HG02870 (cell line): ENCODE measurements at regions not wholly inside any gene's neighbourhood (a gene's known extent, or its start where the extent isn't known, plus 50 kb on each side); places are given as distances from the start of the nearest gene placed in this dataset.
"Not testable (repeated sequence)": the region's sequence is repeated elsewhere in the genome, so short reads cannot be mapped to it uniquely, and the experiment has no call there.

Experiments used
- ATAC-seq: cut with Tn5 transposase; IDR thresholded peaks from one replicate; pipeline ENCODE4 v1.9.1; 2021; ENCODE audit warnings: mild to moderate bottlenecking, moderate library complexity; ENCODE audit not compliant: unreplicated experiment

DNA sequence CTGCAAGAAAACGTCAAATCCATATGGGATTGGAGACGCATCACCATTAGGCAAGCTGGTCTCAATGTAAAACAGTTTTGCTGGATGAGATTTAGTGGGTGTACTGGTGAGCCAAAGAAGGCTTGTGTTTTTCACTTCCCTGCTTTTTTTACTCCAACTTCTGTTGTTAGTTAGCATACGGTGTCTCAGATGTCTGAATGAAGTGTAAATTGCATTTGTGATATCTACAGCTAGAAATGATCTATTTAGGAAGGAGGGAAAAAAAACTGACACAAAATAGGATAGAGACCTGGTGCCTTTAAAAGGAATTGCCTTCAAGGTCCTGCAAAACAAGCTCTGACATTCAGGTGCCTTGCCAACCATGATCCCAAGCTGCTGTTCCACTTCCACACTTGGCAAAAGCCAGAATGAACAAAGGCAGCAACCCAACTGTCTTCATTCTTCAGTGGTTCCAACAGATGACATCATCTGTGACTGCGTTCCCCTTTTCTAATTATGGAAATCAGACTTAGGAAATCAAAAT, 104.2 kb upstream of the RAI14 start:
- no peak for ATAC-seq

DNA sequence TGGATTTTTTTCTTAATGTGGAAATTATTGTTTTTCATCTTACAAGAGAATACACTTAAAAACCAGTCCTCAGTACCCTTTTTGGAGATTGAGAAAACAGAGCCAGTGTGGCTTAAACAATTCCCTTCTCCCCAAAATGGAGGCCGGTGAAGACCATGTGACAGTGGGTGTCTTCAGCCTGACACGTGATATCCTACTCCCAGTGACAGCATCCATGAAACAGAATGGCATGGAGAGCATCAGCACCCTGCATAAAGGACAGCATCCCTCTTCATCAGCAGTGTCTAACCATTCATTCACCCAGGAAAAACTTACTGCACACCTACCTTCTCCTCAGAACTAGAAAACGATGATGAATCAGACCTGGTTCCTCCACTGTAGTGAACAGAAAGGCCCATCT, 103.4 kb upstream of the RAI14 start:
- ATAC-seq, result no peak

DNA sequence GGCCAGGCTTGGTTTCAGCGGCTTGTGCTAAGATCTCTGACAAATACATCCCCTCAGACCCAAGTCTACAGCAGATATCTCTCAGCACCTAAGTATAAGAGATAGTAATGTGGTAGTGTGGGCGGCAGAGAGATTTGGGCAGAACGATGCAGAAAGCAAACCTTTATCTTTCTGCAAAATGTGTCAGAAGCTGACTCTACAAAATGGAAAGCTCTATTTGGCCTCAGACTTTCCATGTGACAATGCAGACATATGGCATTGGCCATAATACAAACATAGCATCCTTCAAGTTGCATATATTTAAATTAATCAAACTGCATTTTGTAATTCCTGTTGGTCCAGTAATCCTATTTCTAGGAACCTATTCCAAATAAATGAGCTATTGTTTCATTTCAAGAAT, 102.5 kb upstream of the RAI14 start:
- ATAC-seq, result no peak

DNA sequence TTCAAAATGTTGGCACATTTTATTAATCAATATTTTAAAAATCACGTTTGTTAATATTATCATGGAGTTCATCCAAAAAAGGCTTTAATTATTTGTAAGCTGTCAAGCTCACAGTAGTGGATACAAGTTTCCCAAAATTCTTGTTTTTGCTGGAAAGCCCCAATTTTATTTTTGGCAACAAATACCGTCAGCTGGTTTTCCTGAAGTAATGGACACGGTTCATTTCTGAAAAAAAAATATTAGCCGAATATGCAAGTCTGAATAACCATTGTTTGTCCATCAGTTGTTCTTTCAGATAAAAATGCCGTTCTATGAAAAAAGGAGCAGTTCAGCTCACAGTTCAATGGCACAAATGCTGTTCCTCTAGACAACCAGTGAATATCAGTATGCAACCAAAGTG, 101.5 kb upstream of the RAI14 start:
- no peak for ATAC-seq

DNA sequence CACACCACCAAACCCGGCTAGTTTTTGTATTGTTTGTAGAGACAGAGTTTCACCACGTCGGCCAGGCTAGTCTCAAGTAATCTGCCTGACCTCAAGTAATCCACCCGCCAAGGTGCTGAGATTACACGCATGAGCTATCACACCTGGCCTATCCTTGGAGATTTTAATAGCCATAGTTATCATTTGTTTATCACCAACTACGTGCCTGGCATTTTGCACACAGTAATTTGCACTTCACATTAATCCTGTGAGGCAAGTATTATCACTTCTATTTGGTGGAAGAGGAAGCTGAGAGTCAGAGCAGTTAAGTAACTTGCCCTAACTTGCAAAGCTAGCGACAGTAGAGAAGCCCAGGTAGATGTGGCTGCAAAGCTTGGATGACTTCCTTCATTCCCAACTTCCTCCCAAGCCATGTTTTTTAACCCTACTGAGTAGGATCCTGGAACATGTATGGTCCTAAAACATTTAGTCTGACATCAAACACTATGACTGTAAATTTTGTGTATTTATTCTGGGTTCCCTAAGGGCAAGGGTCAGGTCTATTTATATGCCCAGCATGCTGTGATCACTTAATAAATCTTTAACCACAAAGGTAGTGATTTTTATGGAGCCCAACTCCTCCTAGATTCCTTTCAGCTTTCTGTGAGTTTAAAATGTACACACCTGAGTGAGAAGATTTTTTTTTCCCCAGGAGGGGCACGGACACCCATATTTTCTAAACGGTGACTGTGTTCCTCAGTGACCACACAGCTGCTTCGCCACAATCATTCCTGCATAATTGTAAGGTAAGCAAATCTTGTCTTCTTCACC, 100.2 kb upstream of the RAI14 start:
- no peak for ATAC-seq

DNA sequence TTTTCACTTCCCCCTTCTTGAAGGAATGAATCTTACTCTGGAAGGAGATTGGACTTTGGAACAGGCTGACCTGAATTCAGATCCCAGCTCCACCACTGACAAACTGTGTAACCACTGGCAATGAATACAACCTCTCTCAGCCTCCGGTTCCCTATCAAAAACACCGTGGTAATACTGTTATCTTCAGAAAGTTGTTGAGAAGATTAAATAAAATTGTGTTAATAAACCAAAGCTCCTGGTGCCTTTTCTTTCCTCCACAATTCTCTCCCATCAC, 99.7 kb upstream of the RAI14 start:
- ATAC-seq, result no peak

DNA sequence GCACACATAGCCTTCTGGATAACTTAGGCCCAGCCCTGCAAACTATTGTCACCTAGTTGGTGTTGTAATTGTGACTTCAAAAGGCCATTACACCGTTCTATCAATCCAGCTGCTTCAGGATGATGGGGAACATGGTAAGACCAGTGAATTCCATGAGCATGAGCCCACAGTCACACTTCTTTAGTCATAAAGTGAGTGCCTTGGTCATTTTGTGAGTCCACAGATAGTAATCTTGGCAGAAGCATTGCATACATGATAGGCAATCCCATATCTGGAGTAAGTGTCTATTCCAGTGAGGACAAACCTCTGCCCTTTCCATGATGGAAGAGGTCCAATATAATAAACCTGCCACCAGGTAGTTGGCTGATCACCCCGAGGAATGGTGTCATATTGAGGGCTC, 94.5 kb upstream of the RAI14 start:
- not testable (repeated sequence) for ATAC-seq

DNA sequence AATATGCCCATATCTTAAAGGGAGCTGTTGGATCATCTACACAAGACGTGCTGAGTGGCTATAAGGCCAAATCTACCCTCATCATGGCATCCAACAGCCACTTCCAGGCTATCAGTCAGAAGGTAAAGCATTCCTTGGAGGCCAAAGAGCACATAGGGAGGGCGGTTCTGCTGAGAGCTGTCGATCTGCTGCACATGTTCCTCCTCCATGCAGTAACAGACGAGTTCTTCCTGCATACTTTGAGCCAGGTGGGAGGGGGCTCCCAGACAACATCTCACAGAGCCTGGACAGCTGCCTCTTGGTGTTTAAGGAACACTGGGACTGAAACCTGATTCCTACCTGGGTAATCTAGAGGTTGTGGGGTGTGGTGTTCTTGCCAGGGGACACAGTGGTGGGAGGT, 93.3 kb upstream of the RAI14 start:
- ATAC-seq, result no peak

DNA sequence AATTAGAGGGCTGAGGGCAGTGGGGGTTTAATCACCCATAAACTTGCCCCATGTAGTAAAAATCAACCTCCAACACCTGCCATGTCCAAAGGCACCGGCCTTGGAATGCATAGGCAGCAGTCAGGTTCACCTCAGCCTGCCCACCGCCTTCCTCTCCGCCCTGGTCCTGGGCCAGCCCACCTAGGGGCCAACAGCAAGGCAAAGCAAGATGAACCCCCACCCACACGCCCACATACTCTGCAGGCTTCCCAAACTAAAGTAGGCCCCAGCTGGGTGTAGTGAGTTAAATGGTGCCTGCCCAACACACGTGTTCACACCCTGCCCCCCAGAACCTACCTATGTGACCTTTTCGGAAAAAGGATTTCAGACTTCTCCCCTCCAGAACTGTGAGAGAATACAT, 92.9 kb upstream of the RAI14 start:
- no peak for ATAC-seq

DNA sequence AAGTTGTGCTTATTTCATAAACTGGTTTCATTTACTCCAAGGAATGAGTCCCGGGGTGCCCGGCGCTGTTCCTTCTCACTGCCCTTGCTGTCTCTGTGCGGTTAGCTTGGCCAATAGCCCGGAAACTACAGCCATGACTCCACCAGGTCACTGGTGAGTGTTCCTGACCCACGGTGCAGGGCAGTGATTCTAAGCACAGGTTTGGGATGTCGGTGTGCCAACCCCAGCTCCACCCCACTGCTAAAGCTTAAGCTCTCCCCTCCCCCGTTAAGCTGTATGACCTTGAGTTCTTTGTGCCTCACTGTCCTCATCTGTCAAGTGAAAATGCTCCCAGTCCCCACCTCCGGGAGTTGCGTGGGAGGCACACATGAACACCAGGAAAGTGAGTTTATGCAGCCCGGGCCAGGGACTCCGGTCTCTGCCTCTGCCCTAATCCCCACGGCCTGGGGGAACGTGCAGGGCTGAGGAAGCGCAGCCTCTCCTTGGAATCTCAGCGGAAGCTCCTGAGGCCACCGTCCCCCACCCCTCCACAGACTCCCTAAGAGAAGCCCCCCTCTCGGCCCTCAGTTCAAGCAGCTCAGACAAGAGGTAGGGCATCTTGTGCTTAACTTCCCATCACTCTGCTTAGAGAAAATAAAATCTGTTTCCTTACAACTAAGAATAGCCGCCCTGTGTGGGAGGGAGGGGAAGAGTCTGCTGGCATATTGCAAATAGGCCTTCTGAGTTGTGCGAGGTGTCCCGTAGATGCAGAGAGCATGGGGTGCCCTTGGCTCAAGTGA, 92.0 kb upstream of the RAI14 start:
- no peak for ATAC-seq

DNA sequence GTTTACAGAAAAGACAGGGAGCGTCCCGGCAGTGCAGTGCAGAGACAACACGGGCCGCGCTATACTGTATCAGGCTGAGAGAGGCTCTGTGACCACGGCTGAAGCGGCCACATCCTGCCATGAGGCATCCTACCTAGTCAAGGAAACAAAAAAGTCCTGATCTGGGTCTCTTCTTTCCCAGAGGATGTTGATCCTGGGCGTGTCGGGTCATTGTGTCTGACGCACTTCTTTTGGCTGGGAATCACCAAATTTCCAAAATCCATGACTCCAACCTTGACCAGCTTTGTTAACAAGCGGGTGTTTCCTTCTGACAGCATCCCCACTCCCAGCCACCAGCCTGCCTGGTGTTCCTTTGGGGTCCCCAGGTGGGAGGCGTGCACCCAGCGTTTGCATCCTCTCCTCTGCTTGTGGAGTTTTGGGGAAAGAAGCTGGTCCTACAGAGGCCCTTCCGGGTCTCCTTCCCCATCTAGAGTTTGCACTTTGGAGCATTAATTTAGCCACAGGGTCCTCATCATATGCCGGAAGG, 91.4 kb upstream of the RAI14 start:
- ATAC-seq, result no peak

DNA sequence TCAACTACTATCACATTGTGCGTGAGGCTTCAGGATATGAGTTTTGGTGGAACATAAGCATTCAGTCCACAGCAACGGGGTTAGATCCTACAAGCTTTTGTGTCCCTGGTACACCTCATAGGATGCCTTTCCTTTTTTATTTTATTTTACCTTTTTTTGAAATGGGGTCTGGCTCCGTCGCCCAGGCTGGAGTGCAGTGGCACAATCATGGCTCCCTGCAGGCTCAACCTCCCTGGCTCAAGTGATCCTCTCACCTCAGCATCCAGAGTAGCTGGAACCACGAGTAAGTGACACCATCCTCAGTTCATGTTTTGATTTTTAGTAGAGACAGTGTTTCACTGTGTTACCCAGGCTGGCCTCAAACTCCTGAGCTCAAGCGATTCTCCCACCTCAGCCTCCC, 86.0 kb upstream of the RAI14 start:
- no peak for ATAC-seq

DNA sequence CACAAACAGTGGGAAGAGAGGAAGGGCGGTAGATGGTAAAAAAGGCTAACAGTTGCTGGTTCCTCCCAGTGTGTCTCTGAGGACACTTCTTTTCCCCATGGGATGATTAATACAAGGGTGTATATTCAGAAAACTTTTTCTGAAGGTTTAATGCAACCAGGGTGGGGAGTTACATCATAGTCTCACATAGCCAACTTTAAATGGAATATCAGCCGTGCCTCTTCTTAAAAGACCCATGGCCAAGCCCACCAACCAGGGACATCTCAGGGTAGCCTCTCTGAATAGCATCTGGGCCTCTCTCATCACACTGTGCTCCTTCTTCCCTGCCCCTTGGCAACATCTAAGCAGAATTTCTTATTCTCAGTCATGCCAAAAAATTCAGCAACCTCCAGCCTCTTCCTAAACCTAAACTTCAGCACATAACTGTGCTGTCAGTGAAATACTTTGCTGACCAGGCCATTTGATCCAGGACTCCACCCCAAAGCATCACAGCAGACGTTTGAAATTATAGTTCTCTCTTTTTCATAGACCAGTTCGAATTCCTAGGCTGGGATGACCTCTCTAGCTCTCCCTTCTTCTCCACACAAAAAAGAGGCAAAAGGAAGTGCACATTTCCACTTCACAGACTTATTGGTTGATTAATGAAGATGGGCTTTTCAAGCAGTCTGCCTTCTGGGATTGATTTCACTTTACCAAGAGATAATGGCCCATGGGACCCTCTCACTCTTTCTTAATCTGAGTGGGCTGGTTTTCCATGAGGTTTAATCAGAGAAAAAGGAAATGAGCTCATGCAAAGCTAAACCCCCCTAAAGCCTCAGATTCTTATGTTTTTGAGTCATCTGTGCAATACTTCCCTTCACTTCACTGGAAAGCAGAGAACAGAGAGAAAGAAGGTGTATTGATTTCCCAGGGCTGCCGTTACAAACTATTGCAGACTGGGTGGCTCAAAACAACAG, 85.1 kb upstream of the RAI14 start:
- no peak for ATAC-seq

DNA sequence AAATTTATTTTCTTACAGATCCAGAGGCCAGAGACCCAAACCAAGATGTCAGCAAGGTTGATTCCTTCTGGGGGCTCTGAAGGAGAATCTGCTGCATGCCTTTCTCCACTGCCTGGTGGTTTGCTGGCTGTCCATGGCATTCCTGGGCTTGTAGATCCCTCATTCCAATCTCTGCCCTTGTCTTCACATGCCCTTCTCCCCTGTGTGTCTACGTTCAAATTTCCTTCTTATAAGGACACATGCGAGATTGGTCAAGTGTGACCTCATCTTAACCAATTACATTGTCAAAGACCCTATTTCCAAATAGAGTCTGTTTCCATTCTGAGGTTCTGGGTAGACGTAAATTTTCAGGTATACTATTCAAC, 84.5 kb upstream of the RAI14 start:
- no peak for ATAC-seq

DNA sequence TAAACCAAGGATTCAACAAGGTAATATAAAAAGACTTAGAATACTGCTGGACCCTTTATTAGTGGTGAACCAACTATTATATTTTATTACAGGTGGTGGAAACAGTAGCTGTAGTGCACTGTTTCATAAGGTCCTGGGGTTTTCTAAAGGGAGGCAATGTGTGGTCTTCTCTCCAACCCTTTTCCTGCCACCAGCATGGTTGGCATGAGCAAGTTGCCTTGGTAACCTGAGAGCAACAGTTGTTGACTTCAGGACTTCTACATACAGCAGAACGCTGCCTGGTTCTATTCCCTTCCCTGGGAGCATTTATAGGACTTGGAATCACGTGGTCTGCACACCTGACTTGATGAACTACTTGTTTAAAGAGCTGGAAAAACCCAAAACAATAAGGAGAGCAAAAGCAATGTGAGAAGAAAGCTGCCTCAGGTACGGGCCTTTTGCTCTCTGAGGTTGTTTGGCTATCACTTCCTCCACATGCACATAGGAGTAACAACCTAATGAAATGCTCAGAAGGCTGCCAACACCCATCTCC, 81.1 kb upstream of the RAI14 start:
- ATAC-seq, result no peak

DNA sequence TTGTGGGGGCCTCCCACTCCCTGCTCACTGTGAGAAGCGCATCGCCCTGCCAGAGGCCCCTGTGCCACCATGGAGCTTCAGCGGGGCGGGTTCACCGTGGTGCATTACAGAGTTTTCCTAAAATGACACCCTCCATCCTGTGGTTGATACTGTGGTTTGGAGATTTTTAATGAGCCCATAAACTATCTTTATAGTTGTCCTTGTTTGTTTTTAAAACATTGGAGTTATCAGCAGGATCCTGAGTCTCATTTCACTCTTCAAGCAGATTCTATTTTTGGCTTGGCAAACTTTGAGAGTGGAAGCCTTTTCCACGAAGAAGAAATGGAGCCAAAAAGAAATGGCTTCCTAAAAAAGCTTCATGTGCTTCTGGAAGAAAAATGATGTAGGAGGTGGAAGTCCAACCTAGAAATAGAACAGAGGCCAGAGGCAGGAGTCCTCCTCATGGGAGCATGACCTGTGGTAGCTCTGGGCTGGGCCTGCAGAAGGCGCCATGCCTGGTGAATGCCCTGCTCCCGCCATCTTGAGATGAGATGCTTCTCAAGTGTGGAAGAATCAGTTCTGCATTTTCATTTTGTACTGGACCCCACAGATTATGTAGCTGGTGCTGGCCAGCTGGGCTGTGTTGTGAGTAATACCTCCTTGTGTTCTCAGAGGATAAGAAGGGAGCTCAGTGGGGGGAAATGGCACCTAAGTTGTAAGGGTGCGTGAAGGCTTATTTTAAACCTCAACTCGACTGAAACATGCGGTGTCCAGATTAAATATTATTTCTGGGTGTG, 79.0 kb upstream of the RAI14 start:
- no peak for ATAC-seq

DNA sequence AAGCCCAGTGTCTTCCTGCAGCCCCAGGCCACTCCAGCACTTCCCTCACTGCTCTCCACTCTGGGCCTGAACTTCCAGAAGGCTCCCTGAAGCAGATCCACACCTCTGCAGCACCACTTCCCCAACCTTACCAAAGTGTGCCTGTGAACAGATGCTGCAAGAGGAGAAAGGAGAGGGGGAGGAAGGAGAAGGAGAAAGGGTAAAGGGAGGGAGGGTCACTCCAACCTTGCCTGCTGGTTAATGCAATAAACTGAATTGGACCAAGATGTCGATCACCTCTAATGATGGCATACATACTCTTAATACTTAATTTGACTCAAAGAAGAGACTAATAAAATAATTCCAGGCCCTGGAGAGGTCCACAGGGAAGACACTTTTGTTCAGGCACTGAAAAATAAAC, 77.2 kb upstream of the RAI14 start:
- ATAC-seq, result no peak

DNA sequence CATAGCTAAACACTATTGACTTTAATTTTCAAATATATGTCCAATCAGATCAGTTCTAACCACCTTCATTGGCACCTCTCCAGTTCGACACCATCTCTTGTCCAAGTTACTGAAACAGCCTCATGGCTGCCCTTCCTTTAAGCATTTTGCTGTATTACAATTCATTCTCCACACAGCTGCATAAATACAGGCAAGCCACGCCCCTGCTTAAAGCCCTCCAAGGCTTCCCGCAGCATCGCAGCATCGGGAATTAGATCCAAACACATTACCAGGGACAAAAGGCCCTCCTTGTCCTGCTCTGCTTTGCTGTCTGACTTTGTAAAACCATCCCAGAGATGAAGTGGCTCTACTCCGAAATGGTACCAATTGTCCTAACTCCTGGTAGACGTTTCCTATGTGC, 75.1 kb upstream of the RAI14 start:
- ATAC-seq, result no peak

DNA sequence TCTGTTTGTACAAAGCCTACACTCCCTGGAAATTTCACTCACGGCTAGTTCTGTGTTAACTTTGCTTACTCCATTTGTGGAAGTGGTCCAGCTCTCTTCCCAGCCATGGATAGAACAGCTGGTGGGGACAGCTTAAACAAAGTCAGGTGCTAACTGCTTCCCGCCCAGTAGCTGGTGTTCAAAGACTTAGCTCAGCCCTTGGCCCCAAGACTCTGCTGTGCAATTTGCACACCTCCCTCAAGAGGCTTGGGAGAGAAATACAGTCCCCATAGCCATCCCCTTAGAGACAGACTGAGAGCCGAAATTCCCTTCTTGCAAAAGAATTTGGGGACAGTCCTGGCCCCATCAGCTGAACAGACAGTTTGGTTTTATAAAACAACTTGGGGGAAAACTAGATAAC, 73.8 kb upstream of the RAI14 start:
- no peak for ATAC-seq

DNA sequence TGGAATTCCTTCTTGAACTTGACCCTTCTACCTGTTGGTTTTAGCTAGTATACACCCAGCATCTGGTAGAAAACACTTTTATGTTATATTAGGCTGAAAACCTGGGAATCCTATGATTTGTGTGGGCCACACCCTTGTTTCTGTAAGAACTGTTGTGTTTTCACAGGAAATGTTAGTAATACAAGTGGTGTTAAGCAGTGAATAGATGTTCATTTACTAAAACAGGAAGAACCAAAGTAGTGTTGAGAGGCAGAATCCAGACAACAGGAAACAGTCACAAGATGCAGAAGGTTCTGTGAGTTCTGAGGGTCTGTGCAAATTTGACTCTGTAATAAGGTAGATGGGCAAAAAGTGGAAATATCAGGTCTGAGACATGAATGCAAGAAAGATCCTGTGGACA, 73.0 kb upstream of the RAI14 start:
- no peak for ATAC-seq
